GM12878 (cell line): ENCODE measurements at regions not wholly inside any gene's neighbourhood (a gene's known extent, or its start where the extent isn't known, plus 50 kb on each side); places are given as distances from the start of the nearest gene placed in this dataset.

Experiments used
- ATAC-seq: fragments of 200-7000 bp; cut with Tn5 transposase; 3 replicates; pipeline ENCODE4 v1.9.1; 2020; ENCODE audit warnings: mild to moderate bottlenecking, moderate library complexity
- BruUV-seq: library from RNA; stranded (reverse); fragments of 400-500 nt; replicated peaks from 2 replicates; lab custom pipeline; 2021; lab: Mats Ljungman, UMichigan
- CTCF ChIA-PET: fragments of 300-600 bp; sonication (Branson Sonifier 250); formaldehyde crosslinking; extraction: SDS; loops from one replicate; lab custom pipeline; 2021; ENCODE audit warnings: inconsistent platforms; lab: Yijun Ruan, JAX
- POLR2A ChIA-PET: fragments of 350-600 bp; formaldehyde crosslinking; extraction: SDS; loops from one replicate; lab custom pipeline; 2021; ENCODE audit warnings: inconsistent platforms; lab: Charles Lee
- RAD21 ChIA-PET: fragments of 300-600 bp; sonication (Branson Sonifier 250); formaldehyde crosslinking; loops from one replicate; lab custom pipeline; 2023; ENCODE audit warnings: antibody characterized with exemption; ENCODE audit not compliant: unreplicated experiment; lab: Charles Lee
- SMC1A ChIA-PET: fragments of 300-600 bp; sonication (Branson Sonifier 250); formaldehyde crosslinking; loops from one replicate; lab custom pipeline; 2023; ENCODE audit not compliant: unreplicated experiment, uncharacterized antibody; lab: Charles Lee
- DNase-seq: peaks from one replicate; pipeline ENCODE4 v3.0.0-alpha.2; 2011; ENCODE audit warnings: low read depth, low spot score
- FAIRE-seq: peaks from 3 replicates; lab custom pipeline; 2011; peaks lifted over from hg19 to GRCh38; lab: Jason Lieb, UNC
- H2AFZ ChIP-seq: 2 replicates; pipeline ENCODE4 v1.6.0; 2011; ENCODE audit warnings: low read depth, low read length, control low read depth; ENCODE audit not compliant: control insufficient read depth
- H3K27ac ChIP-seq: 2 replicates; pipeline ENCODE4 v1.5.1; 2011; ENCODE audit warnings: control low read depth; ENCODE audit not compliant: control insufficient read depth, insufficient read depth
- H3K27me3 ChIP-seq, 2 experiments: replicated peaks in 1 of 2; 2 replicates each; pipeline versions ENCODE4 v1.6.0 to v1.6.1; 2011; ENCODE audit warnings: low read length in 1 of 2; ENCODE audit not compliant: control insufficient read depth in 2 of 2, insufficient read depth in 2 of 2
- H3K36me3 ChIP-seq, 2 experiments: 2 replicates each; pipeline ENCODE4 v1.5.1; 2011; ENCODE audit warnings: low read length in 1 of 2; ENCODE audit not compliant: control insufficient read depth in 2 of 2, insufficient read depth in 2 of 2
- H3K4me1 ChIP-seq: 2 replicates; pipeline ENCODE4 v1.6.1; 2011; ENCODE audit warnings: mild to moderate bottlenecking, low read length, moderate library complexity, mixed read lengths; ENCODE audit not compliant: control insufficient read depth, insufficient read depth
- H3K4me2 ChIP-seq: 2 replicates; pipeline ENCODE4 v1.6.0; 2011; ENCODE audit warnings: control low read depth; ENCODE audit not compliant: control insufficient read depth, insufficient read depth
- H3K4me3 ChIP-seq: fragments of 200-600 bp; sonication (generic); 2 replicates; pipeline ENCODE4 v1.5.1; 2016
- H3K79me2 ChIP-seq: 2 replicates; pipeline ENCODE4 v1.6.0; 2011; ENCODE audit warnings: low read length; ENCODE audit not compliant: control insufficient read depth, insufficient read depth
- H3K9ac ChIP-seq: 2 replicates; pipeline ENCODE4 v1.8.0; 2011; ENCODE audit warnings: low read length, control low read depth, mixed read lengths; ENCODE audit not compliant: control insufficient read depth, insufficient read depth
- H3K9me3 ChIP-seq: replicated peaks from 3 replicates; pipeline ENCODE4 v1.5.1; 2011; ENCODE audit warnings: mild to moderate bottlenecking, low read length; ENCODE audit not compliant: control insufficient read depth, insufficient read depth
- H4K20me1 ChIP-seq: 2 replicates; pipeline ENCODE4 v1.6.0; 2011; ENCODE audit not compliant: control insufficient read depth, insufficient read depth
- CBX5 ChIP-seq: sonication (generic); IDR thresholded peaks from 2 replicates; pipeline ENCODE4 v1.6.1; 2016; ENCODE audit warnings: low read depth, moderate library complexity, mild to moderate bottlenecking, inconsistent platforms
- CUX1 ChIP-seq: IDR thresholded peaks from 2 replicates; pipeline ENCODE4 v1.6.1; 2012; ENCODE audit warnings: improper control_type of control experiment, low read depth, low read length; ENCODE audit not compliant: insufficient replicate concordance
- FOXK2 ChIP-seq: fragments of 450-650 bp; IDR thresholded peaks from 2 replicates; pipeline ENCODE4 v1.6.1; 2017; ENCODE audit warnings: mild to moderate bottlenecking, moderate library complexity
- KDM1A ChIP-seq: fragments of 200-600 bp; sonication (generic); IDR thresholded peaks from 2 replicates; pipeline ENCODE4 v1.6.1; 2016; ENCODE audit warnings: borderline replicate concordance
- REST ChIP-seq: IDR thresholded peaks from 2 replicates; pipeline ENCODE4 v1.6.1; 2012; ENCODE audit warnings: mild to moderate bottlenecking, low read depth, low read length
- STAT3 ChIP-seq: IDR thresholded peaks from 2 replicates; pipeline ENCODE4 v1.6.1; 2011; ENCODE audit warnings: low read depth, low read length, improper control_type of control experiment
- TAF1 ChIP-seq: IDR thresholded peaks from 2 replicates; pipeline ENCODE4 v1.6.1; 2011; ENCODE audit warnings: mild to moderate bottlenecking, low read depth, low read length, borderline replicate concordance
- TCF7 ChIP-seq: IDR thresholded peaks from 2 replicates; pipeline ENCODE4 v1.6.1; 2014; ENCODE audit warnings: antibody characterized with exemption, borderline replicate concordance
- ZNF687 ChIP-seq: fragments of 450-650 bp; IDR thresholded peaks from 2 replicates; pipeline ENCODE4 v1.6.1; 2017; ENCODE audit warnings: mild to moderate bottlenecking, moderate library complexity
- ZSCAN29 ChIP-seq: fragments of 450-650 bp; IDR thresholded peaks from 2 replicates; pipeline ENCODE4 v1.6.1; 2017; ENCODE audit warnings: mild to moderate bottlenecking, moderate library complexity
- ZZZ3 ChIP-seq: IDR thresholded peaks from 2 replicates; pipeline ENCODE4 v1.6.1; 2011; ENCODE audit warnings: low read depth; ENCODE audit not compliant: control insufficient read depth, insufficient read length
- WGBS: methylation state at CpG from one replicate; pipeline ENCODE4 v1.1.6; 2016; ENCODE audit warnings: low lambda C conversion rate; ENCODE audit not compliant: insufficient replicate concordance, insufficient coverage; ENCODE audit errors: missing lambda C conversion rate; 5-methylcytosine and 5-hydroxymethylcytosine counted together
- in situ Hi-C: fragments of 300-500 bp; cut with MboI; formaldehyde crosslinking; loops from 9 replicates; pipeline ENCODE4 v1.14.3; 2018; ENCODE audit warnings: mixed read lengths
- intact Hi-C: fragments of 100-400 bp; cut with micrococcal nuclease; formaldehyde crosslinking; loops from one replicate; pipeline ENCODE4 v1.14.2; 2022; ENCODE audit not compliant: unreplicated experiment

GRCh38 chr7:155921804-155922066, 109.5 kb upstream of the SHH start:
- no peaks in the 10 kb centered on the region for H3K4me1 ChIP-seq
- BruUV-seq = no TSS peak
- no peaks in the 10 kb centered on the region for H4K20me1 ChIP-seq
- no peak overlapping the region for H2AFZ ChIP-seq
- ChIA-PET POLR2A (no interaction called here), SMC1A (no interaction called here), RAD21 (no interaction called here), CTCF (no interaction called here)
- DNase-seq (no peak), FAIRE-seq (no peak), ATAC-seq (no peak)
- in situ Hi-C loops (no loop called here), intact Hi-C loops (no loop called here)
- H3K9ac ChIP-seq = no peak overlapping the region
- TF ChIP-seq TCF7 (no peak), TAF1 (no peak), ZNF687 (no peak), KDM1A (no peak), STAT3 (no peak), FOXK2 (no peak), CUX1 (no peak), CBX5 (no peak), ZSCAN29 (no peak), ZZZ3 (no peak), REST (no peak)
- H3K9me3 ChIP-seq = no peaks in the 10 kb centered on the region
- no peaks in the 10 kb centered on the region for H3K36me3 ChIP-seq
- no peaks in the 10 kb centered on the region for H3K79me2 ChIP-seq
- 42% methylated on average over 10 of the region's 10 CpGs for WGBS
- no peak overlapping the region for H3K27ac ChIP-seq
- H3K4me3 ChIP-seq = no peak overlapping the region
- no peaks in the 10 kb centered on the region; a peak in 1 of 4 replicates for H3K27me3 ChIP-seq
- H3K4me2 ChIP-seq = no peak overlapping the region
